Panc1 (cell line): ENCODE measurements at regions not wholly inside any gene's neighbourhood (a gene's known extent, or its start where the extent isn't known, plus 50 kb on each side); places are given as distances from the start of the nearest gene placed in this dataset.

Experiments used
- CTCF ChIP-seq: fragments of 450-650 bp; IDR thresholded peaks from 2 replicates; pipeline ENCODE4 v1.5.1; 2017; ENCODE audit warnings: mild to moderate bottlenecking
- POLR2AphosphoS5 ChIP-seq: IDR thresholded peaks from 2 replicates; pipeline ENCODE4 v1.6.1; 2012; ENCODE audit warnings: mild to moderate bottlenecking, low read depth, low read length, moderate library complexity
- SIN3A ChIP-seq: IDR thresholded peaks from 2 replicates; pipeline ENCODE4 v1.6.1; 2012; ENCODE audit warnings: low read depth, mild to moderate bottlenecking, low read length, moderate library complexity, borderline replicate concordance; ENCODE audit not compliant: insufficient read depth

GRCh38 chr4:170887396-170887795, 797.6 kb upstream of the AADAT start:
- no peak for TF ChIP-seq POLR2AphosphoS5
- TF ChIP-seq CTCF = no peak
- TF ChIP-seq SIN3A = no peak
